Neural cell (in vitro differentiated cells): ENCODE measurements at regions not wholly inside any gene's neighbourhood (a gene's known extent, or its start where the extent isn't known, plus 50 kb on each side); places are given as distances from the start of the nearest gene placed in this dataset.

ENCODE experiments used
- CTCF ChIP-seq: fragments of 450-650 bp; IDR thresholded peaks from 2 replicates; pipeline ENCODE4 v1.5.1; 2014; ENCODE audit warnings: antibody characterized with exemption, mild to moderate bottlenecking, moderate library complexity; ENCODE audit not compliant: poor library complexity, severe bottlenecking
- EZH2 ChIP-seq: fragments of 200-600, 300-800 bp; shearing (Covaris generic), sonication (generic); IDR thresholded peaks from 2 replicates; pipeline ENCODE4 v1.6.1; 2014; ENCODE audit warnings: antibody characterized with exemption, low read length, borderline replicate concordance, mild to moderate bottlenecking; ENCODE audit not compliant: insufficient read depth, poor library complexity, severe bottlenecking
- MXI1 ChIP-seq: fragments of 450-650 bp; conservative IDR thresholded peaks from 2 replicates; pipeline ENCODE4 v1.6.1; 2014; ENCODE audit warnings: antibody characterized with exemption, mild to moderate bottlenecking; ENCODE audit not compliant: poor library complexity, severe bottlenecking
- POLR2AphosphoS5 ChIP-seq: IDR thresholded peaks from 2 replicates; pipeline ENCODE4 v1.6.1; 2012
- REST ChIP-seq: IDR thresholded peaks from 2 replicates; pipeline ENCODE4 v1.6.1; 2012; ENCODE audit warnings: borderline replicate concordance

- TF ChIP-seq EZH2 (no peak), CTCF (no peak), POLR2AphosphoS5 (no peak), REST (no peak), MXI1 (no peak)
These were observed 682.0 kb upstream of the TMEFF2 start for GRCh38 chr2:192876698-192877097.
